ENCODE measurements at regions not wholly inside any gene's neighbourhood (a gene's known extent, or its start where the extent isn't known, plus 50 kb on each side); places are given as distances from the start of the nearest gene placed in this dataset.

- TF ChIP-seq MAX (IDR thresholded peaks at IDR 0.05) = no peak
- TF ChIP-seq, protein P1, sequence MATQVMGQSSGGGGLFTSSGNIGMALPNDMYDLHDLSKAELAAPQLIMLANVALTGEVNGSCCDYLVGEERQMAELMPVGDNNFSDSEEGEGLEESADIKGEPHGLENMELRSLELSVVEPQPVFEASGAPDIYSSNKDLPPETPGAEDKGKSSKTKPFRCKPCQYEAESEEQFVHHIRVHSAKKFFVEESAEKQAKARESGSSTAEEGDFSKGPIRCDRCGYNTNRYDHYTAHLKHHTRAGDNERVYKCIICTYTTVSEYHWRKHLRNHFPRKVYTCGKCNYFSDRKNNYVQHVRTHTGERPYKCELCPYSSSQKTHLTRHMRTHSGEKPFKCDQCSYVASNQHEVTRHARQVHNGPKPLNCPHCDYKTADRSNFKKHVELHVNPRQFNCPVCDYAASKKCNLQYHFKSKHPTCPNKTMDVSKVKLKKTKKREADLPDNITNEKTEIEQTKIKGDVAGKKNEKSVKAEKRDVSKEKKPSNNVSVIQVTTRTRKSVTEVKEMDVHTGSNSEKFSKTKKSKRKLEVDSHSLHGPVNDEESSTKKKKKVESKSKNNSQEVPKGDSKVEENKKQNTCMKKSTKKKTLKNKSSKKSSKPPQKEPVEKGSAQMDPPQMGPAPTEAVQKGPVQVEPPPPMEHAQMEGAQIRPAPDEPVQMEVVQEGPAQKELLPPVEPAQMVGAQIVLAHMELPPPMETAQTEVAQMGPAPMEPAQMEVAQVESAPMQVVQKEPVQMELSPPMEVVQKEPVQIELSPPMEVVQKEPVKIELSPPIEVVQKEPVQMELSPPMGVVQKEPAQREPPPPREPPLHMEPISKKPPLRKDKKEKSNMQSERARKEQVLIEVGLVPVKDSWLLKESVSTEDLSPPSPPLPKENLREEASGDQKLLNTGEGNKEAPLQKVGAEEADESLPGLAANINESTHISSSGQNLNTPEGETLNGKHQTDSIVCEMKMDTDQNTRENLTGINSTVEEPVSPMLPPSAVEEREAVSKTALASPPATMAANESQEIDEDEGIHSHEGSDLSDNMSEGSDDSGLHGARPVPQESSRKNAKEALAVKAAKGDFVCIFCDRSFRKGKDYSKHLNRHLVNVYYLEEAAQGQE (IDR thresholded peaks at IDR 0.05; ENCODE audit: low read depth) = no peak
- no peak for TF ChIP-seq YY1 (IDR thresholded peaks at IDR 0.05; ENCODE audit: low read depth)
- no peak for TF ChIP-seq CREB1 (IDR thresholded peaks at IDR 0.05; ENCODE audit: low read depth)
- no peak for TF ChIP-seq TAF1 (IDR thresholded peaks at IDR 0.05; ENCODE audit: low read depth)
- TF ChIP-seq EP300 (IDR thresholded peaks at IDR 0.05; ENCODE audit: borderline replicate concordance) = no peak
- no peak for TF ChIP-seq CEBPB (IDR thresholded peaks at IDR 0.05)
- TF ChIP-seq RAD21 (IDR thresholded peaks at IDR 0.05; ENCODE audit: low read depth) = no peak
- TF ChIP-seq TCF12 (IDR thresholded peaks at IDR 0.05; ENCODE audit: low read depth) = no peak
- TF ChIP-seq TEAD4 (IDR thresholded peaks at IDR 0.05) = no peak
- no peak for TF ChIP-seq USF1 (IDR thresholded peaks at IDR 0.05)
- TF ChIP-seq NFIC (IDR thresholded peaks at IDR 0.05) = no peak
Observed at GRCh38 chr6:130755368-130756034, 71.7 kb upstream of the SMLR1 start.
